A549 (cell line): ENCODE measurements at regions not wholly inside any gene's neighbourhood (a gene's known extent, or its start where the extent isn't known, plus 50 kb on each side); places are given as distances from the start of the nearest gene placed in this dataset.

ENCODE experiments used
- CBX2 ChIP-seq: fragments of 200-600 bp; sonication (generic); IDR thresholded peaks from 2 replicates; pipeline ENCODE4 v1.6.1; 2016; ENCODE audit warnings: low read depth, mild to moderate bottlenecking, borderline replicate concordance
- CHD2 ChIP-seq: fragments of 150-350 bp; IDR thresholded peaks from 2 replicates; pipeline ENCODE4 v1.6.1; 2014; ENCODE audit warnings: low read length; ENCODE audit not compliant: partially characterized antibody
- CHD4 ChIP-seq: fragments of 200-600 bp; sonication (generic); IDR thresholded peaks from 2 replicates; pipeline ENCODE4 v1.6.1; 2016; ENCODE audit warnings: antibody characterized with exemption, mild to moderate bottlenecking, borderline replicate concordance
- CTCF ChIP-seq: fragments of >200 bp; sonication (Bioruptor Twin); formaldehyde crosslinking; IDR thresholded peaks from 3 replicates; pipeline ENCODE4 v1.5.1; 2016
- EP300 ChIP-seq, 2 experiments: fragments of >200 bp; sonication (Bioruptor Twin); formaldehyde crosslinking; IDR thresholded peaks; 2 replicates in 1 of 2; 3 replicates in 1 of 2; pipeline ENCODE4 v1.6.1; 2016 to 2017
- ESRRA ChIP-seq: fragments of 150-350 bp; IDR thresholded peaks from 2 replicates; pipeline ENCODE4 v1.6.1; 2014; ENCODE audit warnings: mild to moderate bottlenecking, low read length, borderline replicate concordance
- HOXB5 ChIP-seq: fragments of 250-450 bp; sonication (Bioruptor Pico); IDR thresholded peaks from 2 replicates; pipeline ENCODE4 v1.5.0; 2020; ENCODE audit warnings: mild to moderate bottlenecking, moderate library complexity
- KDM1A ChIP-seq: fragments of 200-600 bp; sonication (generic); IDR thresholded peaks from 2 replicates; pipeline ENCODE4 v1.6.1; 2016; ENCODE audit warnings: low read depth, mild to moderate bottlenecking
- MAZ ChIP-seq: fragments of 150-350 bp; IDR thresholded peaks from 2 replicates; pipeline ENCODE4 v1.6.1; 2014; ENCODE audit warnings: antibody characterized with exemption, low read depth, low read length, borderline replicate concordance
- POLR2A ChIP-seq: IDR thresholded peaks from 2 replicates; pipeline ENCODE4 v1.6.1; 2012; ENCODE audit warnings: mild to moderate bottlenecking, low read length
- RAD21 ChIP-seq, 2 experiments: fragments of >200 bp in 1 of 2; sonication (Bioruptor Twin) in 1 of 2; formaldehyde crosslinking in 1 of 2; IDR thresholded peaks in 1 of 2; conservative IDR thresholded peaks in 1 of 2; 2 replicates in 1 of 2; 3 replicates in 1 of 2; pipeline ENCODE4 v1.6.1; 2012 to 2018; ENCODE audit warnings: inconsistent platforms in 1 of 2
- RFX5 ChIP-seq: fragments of 450-650 bp; IDR thresholded peaks from 2 replicates; pipeline ENCODE4 v1.7.1; 2014; ENCODE audit warnings: antibody characterized with exemption, mild to moderate bottlenecking, moderate library complexity
- TF ChIP-seq, protein P1 (sequence below): fragments of 150-350 bp; IDR thresholded peaks from 2 replicates; pipeline ENCODE4 v1.6.1; 2014; ENCODE audit warnings: low read depth, mild to moderate bottlenecking, low read length

GRCh38 chr5:30997681-30998080, 195.8 kb upstream of the CDH6 start:
- TF ChIP-seq MAZ (no peak), CTCF (no peak), KDM1A (no peak), RFX5 (no peak), RAD21 (conservative IDR thresholded peaks at IDR 0.05 in 1 of 2, IDR thresholded peaks at IDR 0.05 in 1 of 2) (no peak), POLR2A (no peak), CBX2 (no peak), CHD2 (no peak), ESRRA (no peak), EP300 (IDR thresholded peaks at IDR 0.05) (no peak), CHD4 (no peak), HOXB5 (CRISPR knock-in tag) (no peak)
- TF ChIP-seq, protein P1, sequence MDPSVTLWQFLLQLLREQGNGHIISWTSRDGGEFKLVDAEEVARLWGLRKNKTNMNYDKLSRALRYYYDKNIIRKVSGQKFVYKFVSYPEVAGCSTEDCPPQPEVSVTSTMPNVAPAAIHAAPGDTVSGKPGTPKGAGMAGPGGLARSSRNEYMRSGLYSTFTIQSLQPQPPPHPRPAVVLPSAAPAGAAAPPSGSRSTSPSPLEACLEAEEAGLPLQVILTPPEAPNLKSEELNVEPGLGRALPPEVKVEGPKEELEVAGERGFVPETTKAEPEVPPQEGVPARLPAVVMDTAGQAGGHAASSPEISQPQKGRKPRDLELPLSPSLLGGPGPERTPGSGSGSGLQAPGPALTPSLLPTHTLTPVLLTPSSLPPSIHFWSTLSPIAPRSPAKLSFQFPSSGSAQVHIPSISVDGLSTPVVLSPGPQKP: no peak
